GM23338 (cell line): ENCODE measurements at regions not wholly inside any gene's neighbourhood (a gene's known extent, or its start where the extent isn't known, plus 50 kb on each side); places are given as distances from the start of the nearest gene placed in this dataset.

Experiments used
- ATAC-seq: fragments of 200-7000 bp; cut with Tn5 transposase; 3 replicates; pipeline ENCODE4 v1.9.1; 2020
- DNase-seq: peaks from one replicate; pipeline ENCODE4 v3.0.0-alpha.2; 2015; ENCODE audit warnings: low spot score
- H2AFZ ChIP-seq: fragments of 200-600 bp; sonication (generic); 2 replicates; pipeline ENCODE4 v1.8.0; 2016; ENCODE audit warnings: antibody characterized with exemption, mild to moderate bottlenecking, moderate library complexity
- H3F3A ChIP-seq: fragments of 200-600 bp; sonication (generic); replicated peaks from 2 replicates; pipeline ENCODE4 v1.8.0; 2017; ENCODE audit warnings: antibody characterized with exemption, mixed run types, low read depth
- H3K27ac ChIP-seq: fragments of 200-600 bp; sonication (generic); 2 replicates; pipeline ENCODE4 v1.6.1; 2016; ENCODE audit warnings: low read depth
- H3K27me3 ChIP-seq: fragments of 200-600 bp; sonication (generic); 2 replicates; pipeline ENCODE4 v1.8.0; 2016; ENCODE audit warnings: mild to moderate bottlenecking, mixed run types, moderate library complexity; ENCODE audit not compliant: insufficient read depth
- H3K36me3 ChIP-seq: fragments of 200-600 bp; sonication (generic); 2 replicates; pipeline ENCODE4 v1.8.0; 2016; ENCODE audit warnings: mild to moderate bottlenecking; ENCODE audit not compliant: insufficient read depth
- H3K4me1 ChIP-seq: fragments of 200-600 bp; sonication (generic); 2 replicates; pipeline ENCODE4 v1.8.0; 2016; ENCODE audit warnings: mild to moderate bottlenecking, moderate library complexity; ENCODE audit not compliant: insufficient read depth
- H3K4me2 ChIP-seq: fragments of 200-600 bp; sonication (generic); 2 replicates; pipeline ENCODE4 v1.7.1; 2017; ENCODE audit warnings: mixed run types
- H3K4me3 ChIP-seq: fragments of 200-600 bp; sonication (generic); 2 replicates; pipeline ENCODE4 v1.6.1; 2016; ENCODE audit warnings: mixed run types
- H3K79me2 ChIP-seq: fragments of 200-600 bp; sonication (generic); replicated peaks from 2 replicates; pipeline ENCODE4 v1.8.0; 2017; ENCODE audit warnings: mild to moderate bottlenecking; ENCODE audit not compliant: insufficient read depth
- H3K9me2 ChIP-seq: fragments of 200-600 bp; sonication (generic); 2 replicates; pipeline ENCODE4 v1.8.0; 2017; ENCODE audit not compliant: insufficient read depth
- H4K20me1 ChIP-seq: fragments of 200-600 bp; sonication (generic); replicated peaks from 2 replicates; pipeline ENCODE4 v1.8.0; 2017; ENCODE audit warnings: mild to moderate bottlenecking; ENCODE audit not compliant: insufficient read depth
- H3K27ac Mint-ChIP-seq: 2 replicates; pipeline ENCODE4 v1.8.0; 2020; ENCODE audit warnings: inconsistent platforms, mild to moderate bottlenecking, moderate library complexity, mixed read lengths
- H3K27me3 Mint-ChIP-seq: 3 replicates; pipeline ENCODE4 v1.8.0; 2022; ENCODE audit warnings: low read depth, mild to moderate bottlenecking, moderate library complexity, mixed read lengths, inconsistent platforms; ENCODE audit not compliant: insufficient read depth, poor library complexity
- H3K36me3 Mint-ChIP-seq: 3 replicates; pipeline ENCODE4 v1.8.0; 2021; ENCODE audit warnings: low read depth, mild to moderate bottlenecking, inconsistent platforms, moderate library complexity, mixed read lengths
- H3K4me1 Mint-ChIP-seq: 3 replicates; pipeline ENCODE4 v1.8.0; 2020; ENCODE audit warnings: mild to moderate bottlenecking, inconsistent platforms, mixed read lengths
- H3K4me3 Mint-ChIP-seq: 3 replicates; pipeline ENCODE4 v1.8.0; 2021; ENCODE audit warnings: moderate library complexity, mild to moderate bottlenecking, inconsistent platforms, mixed read lengths
- H3K9me3 Mint-ChIP-seq: 3 replicates; pipeline ENCODE4 v1.8.0; 2020; ENCODE audit warnings: moderate library complexity, mild to moderate bottlenecking, inconsistent platforms, mixed read lengths
- CREB1 ChIP-seq: fragments of 250-450 bp; sonication (Bioruptor Pico); IDR thresholded peaks from 2 replicates; pipeline ENCODE4 v1.5.0; 2020; ENCODE audit warnings: low read depth, mild to moderate bottlenecking, moderate library complexity
- ETS1 ChIP-seq: IDR thresholded peaks from 2 replicates; pipeline ENCODE4 v1.6.1; 2016; ENCODE audit warnings: antibody characterized with exemption
- EZH2 ChIP-seq: fragments of 200-600 bp; sonication (generic); IDR thresholded peaks from one replicate; pipeline ENCODE4 v1.8.0; 2017; ENCODE audit warnings: antibody characterized with exemption, mild to moderate bottlenecking, low read depth; ENCODE audit not compliant: unreplicated experiment
- JUNB ChIP-seq: IDR thresholded peaks from one replicate; pipeline ENCODE4 v1.6.1; 2016; ENCODE audit warnings: antibody characterized with exemption; ENCODE audit not compliant: unreplicated experiment
- NANOG ChIP-seq: IDR thresholded peaks from 2 replicates; pipeline ENCODE4 v1.6.1; 2016; ENCODE audit warnings: antibody characterized with exemption, borderline replicate concordance
- REST ChIP-seq: IDR thresholded peaks from one replicate; pipeline ENCODE4 v1.6.1; 2018; ENCODE audit warnings: antibody characterized with exemption; ENCODE audit not compliant: unreplicated experiment
- STAT1 ChIP-seq: IDR thresholded peaks from one replicate; pipeline ENCODE4 v1.6.1; 2016; ENCODE audit warnings: antibody characterized with exemption; ENCODE audit not compliant: unreplicated experiment
- ZNF114 ChIP-seq: fragments of 250-450 bp; sonication (Bioruptor Pico); IDR thresholded peaks from 2 replicates; pipeline ENCODE4 v1.5.0; 2020; ENCODE audit warnings: mild to moderate bottlenecking, moderate library complexity
- ZNF331 ChIP-seq: fragments of 250-450 bp; sonication (Bioruptor Pico); IDR thresholded peaks from 2 replicates; pipeline ENCODE4 v1.5.0; 2020; ENCODE audit warnings: low read depth, mild to moderate bottlenecking, moderate library complexity
- TF ChIP-seq, protein P1 (sequence below), 2 experiments: fragments of 200-600 bp in 1 of 2; sonication (generic) in 1 of 2; conservative IDR thresholded peaks; 2 replicates each; pipeline versions ENCODE4 v1.5.1 to v1.6.1; 2016 to 2017; ENCODE audit warnings: antibody characterized with exemption in 2 of 2, low read depth in 2 of 2, mild to moderate bottlenecking in 2 of 2, moderate library complexity in 1 of 2

DNA sequence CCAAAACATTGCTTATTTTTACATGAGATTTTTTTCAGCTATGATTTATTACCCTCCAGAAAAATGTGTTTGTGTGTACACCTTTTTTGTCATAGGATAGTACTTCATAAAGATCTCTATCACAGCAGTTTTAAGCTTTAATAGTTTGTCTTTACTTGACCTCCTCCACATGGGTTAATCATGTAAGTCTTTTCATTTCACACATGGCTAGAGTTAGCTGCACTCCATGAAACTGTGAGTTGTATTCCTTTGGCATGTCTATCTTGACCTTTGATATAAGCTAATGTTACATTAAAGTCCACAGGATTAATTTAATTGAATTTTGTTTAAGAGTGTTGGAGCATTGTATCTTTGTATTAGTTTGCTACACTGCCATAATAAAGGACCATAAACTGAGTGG lies 217.1 kb downstream of the OTOL1 start:
- Mint-ChIP-seq H3K36me3 (peaks cover 2% of the 10 kb centered on the region; the same call in 2 of the 3 replicates), H3K27me3 (peaks cover 2% of the 10 kb centered on the region), H3K27ac (no peak overlapping the region), H3K9me3 (peaks cover 2% of the 10 kb centered on the region; the same call in 1 of the 3 replicates), H3K4me3 (no peak overlapping the region), H3K4me1 (no peaks in the 10 kb centered on the region)
- Histone ChIP-seq H3K27me3 (no peaks in the 10 kb centered on the region), H3K27ac (no peak overlapping the region), H3K4me3 (no peak overlapping the region), H3F3A (no peaks in the 10 kb centered on the region), H2AFZ (no peak overlapping the region), H3K79me2 (no peaks in the 10 kb centered on the region), H4K20me1 (no peaks in the 10 kb centered on the region), H3K9me2 (no peaks in the 10 kb centered on the region), H3K4me1 (no peaks in the 10 kb centered on the region), H3K4me2 (no peak overlapping the region), H3K36me3 (no peaks in the 10 kb centered on the region)
- ATAC-seq (no peak), DNase-seq (no peak)
- TF ChIP-seq REST (no peak), ZNF114 (CRISPR knock-in tag) (no peak), NANOG (no peak), EZH2 (no peak), CREB1 (CRISPR knock-in tag) (no peak), JUNB (no peak)
- TF ChIP-seq, protein P1, sequence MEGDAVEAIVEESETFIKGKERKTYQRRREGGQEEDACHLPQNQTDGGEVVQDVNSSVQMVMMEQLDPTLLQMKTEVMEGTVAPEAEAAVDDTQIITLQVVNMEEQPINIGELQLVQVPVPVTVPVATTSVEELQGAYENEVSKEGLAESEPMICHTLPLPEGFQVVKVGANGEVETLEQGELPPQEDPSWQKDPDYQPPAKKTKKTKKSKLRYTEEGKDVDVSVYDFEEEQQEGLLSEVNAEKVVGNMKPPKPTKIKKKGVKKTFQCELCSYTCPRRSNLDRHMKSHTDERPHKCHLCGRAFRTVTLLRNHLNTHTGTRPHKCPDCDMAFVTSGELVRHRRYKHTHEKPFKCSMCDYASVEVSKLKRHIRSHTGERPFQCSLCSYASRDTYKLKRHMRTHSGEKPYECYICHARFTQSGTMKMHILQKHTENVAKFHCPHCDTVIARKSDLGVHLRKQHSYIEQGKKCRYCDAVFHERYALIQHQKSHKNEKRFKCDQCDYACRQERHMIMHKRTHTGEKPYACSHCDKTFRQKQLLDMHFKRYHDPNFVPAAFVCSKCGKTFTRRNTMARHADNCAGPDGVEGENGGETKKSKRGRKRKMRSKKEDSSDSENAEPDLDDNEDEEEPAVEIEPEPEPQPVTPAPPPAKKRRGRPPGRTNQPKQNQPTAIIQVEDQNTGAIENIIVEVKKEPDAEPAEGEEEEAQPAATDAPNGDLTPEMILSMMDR (conservative IDR thresholded peaks at IDR 0.05; ENCODE audit: low read depth in 2 of 2), result no peak

- Mint-ChIP-seq H3K4me1 (no peaks in the 10 kb centered on the region), H3K27me3 (no peaks in the 10 kb centered on the region), H3K36me3 (peaks cover 4% of the 10 kb centered on the region; the same call in 2 of the 3 replicates), H3K27ac (no peak overlapping the region), H3K9me3 (peaks cover 8% of the 10 kb centered on the region; the same call in 2 of the 3 replicates), H3K4me3 (no peak overlapping the region)
- no peak overlapping the region for H3K4me2 ChIP-seq
- no peaks in the 10 kb centered on the region for H3F3A ChIP-seq
- no peaks in the 10 kb centered on the region for H3K27me3 ChIP-seq
- no peaks in the 10 kb centered on the region for H4K20me1 ChIP-seq
- no peak for ATAC-seq
- H3K27ac ChIP-seq, result no peak overlapping the region
- no peak overlapping the region for H3K4me3 ChIP-seq
- DNase-seq, result no peak
- no peaks in the 10 kb centered on the region; the same call in 1 of the 2 replicates for H3K36me3 ChIP-seq
- no peaks in the 10 kb centered on the region for H3K9me2 ChIP-seq
- no peaks in the 10 kb centered on the region for H3K4me1 ChIP-seq
- TF ChIP-seq CREB1 (CRISPR knock-in tag) (no peak), ETS1 (no peak), ZNF114 (CRISPR knock-in tag) (no peak), ZNF331 (CRISPR knock-in tag) (no peak), STAT1 (no peak), NANOG (no peak), REST (no peak), JUNB (no peak)
- TF ChIP-seq, protein P1 (conservative IDR thresholded peaks at IDR 0.05; ENCODE audit: low read depth in 2 of 2), result no peak
- peak overlapping the region; percentile 64; the same call in 1 of the 2 replicates for H2AFZ ChIP-seq
- no peaks in the 10 kb centered on the region for H3K79me2 ChIP-seq
Measured at GRCh38 chr3:161731968-161732367, 235.4 kb downstream of the OTOL1 start.
